ENCODE measurements at regions not wholly inside any gene's neighbourhood (a gene's known extent, or its start where the extent isn't known, plus 50 kb on each side); places are given as distances from the start of the nearest gene placed in this dataset.

GRCh38 chr3:8359133-8359532 lies 142.5 kb upstream of the LMCD1 start:
- H3K27ac ChIP-seq (ENCODE audit: low read length): no peak overlapping the region
- no peak for DNase-seq
- H3K27me3 ChIP-seq (ENCODE audit: control insufficient read depth, insufficient read depth, low read length): no peaks in the 10 kb centered on the region
- 100% methylated on average over 1 of the region's 1 CpG for WGBS (ENCODE audit: insufficient coverage, low lambda C conversion rate)
- no peaks in the 10 kb centered on the region for H3K4me1 ChIP-seq (ENCODE audit: control insufficient read depth, insufficient read depth, low read length)
- H3K4me3 ChIP-seq (ENCODE audit: low read length): no peak overlapping the region
- no peaks in the 10 kb centered on the region for H3K9me3 ChIP-seq (ENCODE audit: control insufficient read depth, low read depth, low read length)
- H3K36me3 ChIP-seq (ENCODE audit: control insufficient read depth, insufficient read depth, low read length): no peaks in the 10 kb centered on the region

DNA sequence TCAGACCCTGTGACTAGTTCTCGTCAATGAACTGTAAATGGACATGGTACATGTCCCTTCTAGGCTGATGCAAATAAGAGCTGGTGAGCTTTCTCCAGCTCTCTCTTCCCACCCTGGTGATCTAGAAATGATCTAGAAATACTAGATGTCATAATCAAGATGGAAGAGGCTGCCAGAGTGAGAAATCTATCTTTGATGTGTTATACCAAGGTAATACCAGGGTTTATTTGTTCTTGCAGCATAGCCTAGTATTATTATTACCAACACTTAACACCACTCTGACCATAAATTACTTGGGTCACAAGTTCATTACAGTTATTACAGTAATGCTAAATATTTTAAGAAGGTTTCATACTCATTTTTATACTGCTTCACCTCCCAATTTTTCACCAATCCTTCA lies 138.4 kb upstream of the LMCD1 start:
- DNase-seq: no peak
- no CpG with 5 or more reads among the region's 1 CpG for WGBS (ENCODE audit: insufficient coverage, low lambda C conversion rate)
- H3K36me3 ChIP-seq (ENCODE audit: control insufficient read depth, insufficient read depth, low read length): no peaks in the 10 kb centered on the region
- no peak overlapping the region for H3K27ac ChIP-seq (ENCODE audit: low read length)
- H3K4me1 ChIP-seq (ENCODE audit: control insufficient read depth, insufficient read depth, low read length): no peaks in the 10 kb centered on the region
- H3K27me3 ChIP-seq (ENCODE audit: control insufficient read depth, insufficient read depth, low read length): peaks cover 2% of the 10 kb centered on the region
- no peak overlapping the region for H3K4me3 ChIP-seq (ENCODE audit: low read length)
- H3K9me3 ChIP-seq (ENCODE audit: control insufficient read depth, low read depth, low read length): no peaks in the 10 kb centered on the region

DNA sequence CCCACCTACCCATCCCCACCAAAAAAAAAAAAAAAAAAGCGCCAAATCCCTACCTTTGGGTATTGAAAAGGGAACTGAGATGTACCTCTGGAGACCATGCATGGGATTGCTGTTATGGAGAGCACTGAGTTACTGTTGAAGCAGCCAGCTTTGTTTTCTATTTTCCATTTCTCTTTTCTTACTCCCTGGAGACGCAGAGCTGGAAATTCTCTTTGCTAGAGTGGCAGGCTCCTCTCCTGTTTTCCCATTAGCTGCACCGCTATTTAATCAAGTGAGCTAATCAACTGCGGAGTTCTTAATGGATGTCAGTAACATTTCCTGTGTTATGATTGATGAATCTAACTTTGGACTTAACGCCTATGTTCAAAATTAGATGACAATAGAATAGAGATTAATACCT lies 136.1 kb upstream of the LMCD1 start:
- no peak for DNase-seq
- Histone ChIP-seq H3K4me3 (ENCODE audit: low read length) (no peak overlapping the region), H3K4me1 (ENCODE audit: control insufficient read depth, insufficient read depth, low read length) (no peaks in the 10 kb centered on the region), H3K36me3 (ENCODE audit: control insufficient read depth, insufficient read depth, low read length) (no peaks in the 10 kb centered on the region), H3K9me3 (ENCODE audit: control insufficient read depth, low read depth, low read length) (no peaks in the 10 kb centered on the region), H3K27me3 (ENCODE audit: control insufficient read depth, insufficient read depth, low read length) (peaks cover 2% of the 10 kb centered on the region), H3K27ac (ENCODE audit: low read length) (no peak overlapping the region)
- 100% methylated on average over 2 of the region's 5 CpGs for WGBS (ENCODE audit: insufficient coverage, low lambda C conversion rate)

DNA sequence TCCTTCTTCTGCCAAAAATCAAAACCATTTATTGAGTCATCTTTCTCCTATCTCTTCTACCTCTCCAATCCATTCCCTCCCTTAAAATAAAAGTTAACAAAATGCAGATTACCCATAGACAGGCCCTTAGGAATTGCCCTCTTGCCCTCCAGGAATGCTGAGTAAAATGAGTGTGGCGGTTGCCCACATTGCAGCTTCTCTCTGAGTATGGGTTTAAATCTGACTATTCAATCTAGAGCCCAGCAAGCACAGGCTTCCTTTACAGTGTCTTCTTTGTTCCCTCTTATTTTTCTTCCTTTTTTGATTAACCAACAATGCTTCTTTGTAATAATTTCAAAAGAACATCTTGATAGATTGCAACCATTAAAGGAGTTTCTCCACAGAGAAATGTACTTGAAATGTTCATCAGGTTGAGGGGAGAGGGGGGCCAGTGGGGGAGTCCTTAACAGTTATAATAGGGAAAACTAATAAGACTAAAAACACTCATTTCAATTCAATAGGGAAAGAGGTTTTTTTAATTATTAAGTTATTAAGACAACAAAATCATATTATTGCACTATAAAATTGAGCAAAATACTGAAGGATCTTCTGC lies 135.3 kb upstream of the LMCD1 start:
- WGBS (ENCODE audit: insufficient coverage, low lambda C conversion rate): 80% methylated on average over 1 of the region's 1 CpG
- Histone ChIP-seq H3K4me1 (ENCODE audit: control insufficient read depth, insufficient read depth, low read length) (no peaks in the 10 kb centered on the region), H3K4me3 (ENCODE audit: low read length) (no peak overlapping the region), H3K27ac (ENCODE audit: low read length) (no peak overlapping the region), H3K27me3 (ENCODE audit: control insufficient read depth, insufficient read depth, low read length) (peaks cover 2% of the 10 kb centered on the region), H3K36me3 (ENCODE audit: control insufficient read depth, insufficient read depth, low read length) (no peaks in the 10 kb centered on the region), H3K9me3 (ENCODE audit: control insufficient read depth, low read depth, low read length) (no peaks in the 10 kb centered on the region)
- no peak for DNase-seq

DNA sequence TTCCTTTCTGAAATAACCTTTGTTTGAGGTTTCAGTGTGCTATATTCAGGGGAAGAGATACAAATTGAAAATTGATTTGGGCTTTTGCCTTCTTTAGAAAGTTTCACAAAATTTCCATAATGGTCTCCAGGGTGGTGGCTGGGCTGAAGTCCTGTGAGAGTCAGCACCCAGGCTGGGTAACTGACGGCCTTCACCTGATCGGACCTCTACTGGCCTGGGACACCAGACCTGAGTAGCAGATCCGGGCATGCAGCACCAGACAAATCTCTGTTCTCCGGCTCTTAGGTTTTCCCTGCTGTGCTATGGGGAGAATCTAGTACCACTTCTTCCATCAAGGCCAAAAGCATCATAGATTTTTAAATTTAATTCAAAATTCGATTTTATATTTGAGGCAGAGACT lies 133.0 kb upstream of the LMCD1 start:
- Histone ChIP-seq H3K36me3 (ENCODE audit: control insufficient read depth, insufficient read depth, low read length) (no peaks in the 10 kb centered on the region), H3K4me1 (ENCODE audit: control insufficient read depth, insufficient read depth, low read length) (no peaks in the 10 kb centered on the region), H3K4me3 (ENCODE audit: low read length) (no peak overlapping the region), H3K27me3 (ENCODE audit: control insufficient read depth, insufficient read depth, low read length) (peaks cover 2% of the 10 kb centered on the region), H3K9me3 (ENCODE audit: control insufficient read depth, low read depth, low read length) (no peaks in the 10 kb centered on the region), H3K27ac (ENCODE audit: low read length) (no peak overlapping the region)
- no peak for DNase-seq
- WGBS (ENCODE audit: insufficient coverage, low lambda C conversion rate): 60% methylated on average over 1 of the region's 5 CpGs

- no peak overlapping the region for H3K4me3 ChIP-seq (ENCODE audit: low read length)
- H3K9me3 ChIP-seq (ENCODE audit: control insufficient read depth, low read depth, low read length): no peaks in the 10 kb centered on the region
- H3K27me3 ChIP-seq (ENCODE audit: control insufficient read depth, insufficient read depth, low read length): peaks cover 2% of the 10 kb centered on the region
- 100% methylated on average over 1 of the region's 1 CpG for WGBS (ENCODE audit: insufficient coverage, low lambda C conversion rate)
- no peaks in the 10 kb centered on the region for H3K36me3 ChIP-seq (ENCODE audit: control insufficient read depth, insufficient read depth, low read length)
- no peak overlapping the region for H3K27ac ChIP-seq (ENCODE audit: low read length)
- no peaks in the 10 kb centered on the region for H3K4me1 ChIP-seq (ENCODE audit: control insufficient read depth, insufficient read depth, low read length)
- DNase-seq: no peak
Observed at GRCh38 chr3:8369638-8370037, 132.0 kb upstream of the LMCD1 start.

GRCh38 chr3:8371085-8371551 lies 130.5 kb upstream of the LMCD1 start:
- no peaks in the 10 kb centered on the region for H3K4me1 ChIP-seq (ENCODE audit: control insufficient read depth, insufficient read depth, low read length)
- DNase-seq: no peak
- no peak overlapping the region for H3K4me3 ChIP-seq (ENCODE audit: low read length)
- no peaks in the 10 kb centered on the region for H3K36me3 ChIP-seq (ENCODE audit: control insufficient read depth, insufficient read depth, low read length)
- WGBS (ENCODE audit: insufficient coverage, low lambda C conversion rate): no CpG with 5 or more reads among the region's 2 CpGs
- no peaks in the 10 kb centered on the region for H3K9me3 ChIP-seq (ENCODE audit: control insufficient read depth, low read depth, low read length)
- H3K27ac ChIP-seq (ENCODE audit: low read length): no peak overlapping the region
- peaks cover 2% of the 10 kb centered on the region for H3K27me3 ChIP-seq (ENCODE audit: control insufficient read depth, insufficient read depth, low read length)

- no peaks in the 10 kb centered on the region for H3K9me3 ChIP-seq (ENCODE audit: control insufficient read depth, low read depth, low read length)
- DNase-seq: no peak
- H3K27me3 ChIP-seq (ENCODE audit: control insufficient read depth, insufficient read depth, low read length): peaks cover 2% of the 10 kb centered on the region
- no peak overlapping the region for H3K27ac ChIP-seq (ENCODE audit: low read length)
- no peak overlapping the region for H3K4me3 ChIP-seq (ENCODE audit: low read length)
- H3K4me1 ChIP-seq (ENCODE audit: control insufficient read depth, insufficient read depth, low read length): no peaks in the 10 kb centered on the region
- no CpG with 5 or more reads among the region's 7 CpGs for WGBS (ENCODE audit: insufficient coverage, low lambda C conversion rate)
- H3K36me3 ChIP-seq (ENCODE audit: control insufficient read depth, insufficient read depth, low read length): no peaks in the 10 kb centered on the region
Observed at GRCh38 chr3:8371960-8372463, 129.6 kb upstream of the LMCD1 start.

GRCh38 chr3:8380904-8381704 lies 120.5 kb upstream of the LMCD1 start:
- no peaks in the 10 kb centered on the region for H3K4me1 ChIP-seq (ENCODE audit: control insufficient read depth, insufficient read depth, low read length)
- no peak overlapping the region for H3K4me3 ChIP-seq (ENCODE audit: low read length)
- DNase-seq: no peak
- H3K36me3 ChIP-seq (ENCODE audit: control insufficient read depth, insufficient read depth, low read length): no peaks in the 10 kb centered on the region
- H3K27ac ChIP-seq (ENCODE audit: low read length): no peak overlapping the region
- no CpG with 5 or more reads among the region's 5 CpGs for WGBS (ENCODE audit: insufficient coverage, low lambda C conversion rate)
- H3K9me3 ChIP-seq (ENCODE audit: control insufficient read depth, low read depth, low read length): no peaks in the 10 kb centered on the region
- H3K27me3 ChIP-seq (ENCODE audit: control insufficient read depth, insufficient read depth, low read length): no peaks in the 10 kb centered on the region

DNA sequence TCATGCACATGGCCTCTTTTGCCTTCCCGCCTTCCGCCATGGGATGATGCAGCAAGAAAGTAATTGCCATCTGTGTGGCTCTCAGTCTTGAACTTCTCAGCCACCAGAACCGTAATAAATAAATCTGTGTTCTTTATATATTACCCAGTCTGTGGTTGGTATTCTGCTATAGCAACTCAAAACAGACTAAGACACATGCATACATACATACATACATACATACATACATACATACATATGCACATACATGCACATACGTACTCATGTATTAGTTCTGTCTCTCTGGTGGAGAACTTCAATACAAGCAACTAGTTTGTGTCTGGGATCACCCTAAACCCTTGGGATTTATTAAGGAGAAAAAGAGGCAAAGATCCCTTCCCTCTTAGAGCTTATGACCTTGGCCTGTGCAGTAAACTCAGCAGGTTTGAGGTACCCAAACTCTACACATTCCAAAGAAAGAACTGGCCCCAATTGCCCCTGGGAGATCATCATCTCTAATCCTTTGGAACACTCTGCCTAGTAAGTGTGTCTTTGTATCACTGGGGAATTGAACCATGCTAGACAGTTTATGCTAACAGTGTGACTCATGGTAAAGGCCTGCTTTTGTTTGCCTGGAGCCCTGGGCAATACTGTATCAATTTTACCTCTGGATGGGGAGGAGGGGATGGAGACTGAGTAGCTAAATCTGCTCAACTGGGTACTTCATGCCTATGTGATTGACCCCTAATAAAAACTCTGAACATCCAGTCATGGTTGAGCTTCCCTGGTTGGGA lies 115.6 kb upstream of the LMCD1 start:
- Histone ChIP-seq H3K9me3 (ENCODE audit: control insufficient read depth, low read depth, low read length) (no peaks in the 10 kb centered on the region), H3K36me3 (ENCODE audit: control insufficient read depth, insufficient read depth, low read length) (no peaks in the 10 kb centered on the region), H3K4me3 (ENCODE audit: low read length) (no peak overlapping the region), H3K4me1 (ENCODE audit: control insufficient read depth, insufficient read depth, low read length) (no peaks in the 10 kb centered on the region), H3K27me3 (ENCODE audit: control insufficient read depth, insufficient read depth, low read length) (no peaks in the 10 kb centered on the region), H3K27ac (ENCODE audit: low read length) (no peak overlapping the region)
- DNase-seq: no peak
- WGBS (ENCODE audit: insufficient coverage, low lambda C conversion rate): no CpG with 5 or more reads among the region's 4 CpGs

Measured in large intestine (tissue), 3 donors.